NCI-H146 (cell line): ENCODE measurements at regions not wholly inside any gene's neighbourhood (a gene's known extent, or its start where the extent isn't known, plus 50 kb on each side); places are given as distances from the start of the nearest gene placed in this dataset.
A peak's percentile ranks its signal among the peaks of the same experiment; 100 is the strongest.

Source experiments
- DNase-seq: peaks from one replicate; lab custom pipeline; 2025; lab: John Stamatoyannopoulos, UW

GRCh38 chr13:106961651-106962050, 393.7 kb upstream of the ARGLU1 start:
- no peak for DNase-seq

- no peak for DNase-seq
Observed at GRCh38 chr13:106961216-106961615, 393.3 kb upstream of the ARGLU1 start.

GRCh38 chr13:106958621-106959048, 390.7 kb upstream of the ARGLU1 start:
- no peak for DNase-seq

- DNase-seq: no peak
Observed at GRCh38 chr13:106942563-106942962, 374.6 kb upstream of the ARGLU1 start.

- no peak for DNase-seq
Observed at GRCh38 chr13:106941779-106942178, 373.8 kb upstream of the ARGLU1 start.

- DNase-seq: no peak
Observed at GRCh38 chr13:106927421-106927820, 359.5 kb upstream of the ARGLU1 start.

GRCh38 chr13:106922384-106922783, 354.4 kb upstream of the ARGLU1 start:
- no peak for DNase-seq

GRCh38 chr13:106919638-106920037, 351.7 kb upstream of the ARGLU1 start:
- peak; percentile 18 for DNase-seq

GRCh38 chr13:106919133-106919532, 351.2 kb upstream of the ARGLU1 start:
- no peak for DNase-seq

- DNase-seq: no peak
Observed at GRCh38 chr13:106918557-106918860, 350.6 kb upstream of the ARGLU1 start.

- DNase-seq: peak; percentile 70
Observed at GRCh38 chr13:106917673-106918556, 350.0 kb upstream of the ARGLU1 start.

GRCh38 chr13:106917024-106917571, 349.2 kb upstream of the ARGLU1 start:
- peak; percentile 14 for DNase-seq

- DNase-seq: no peak
Observed at GRCh38 chr13:106916329-106916976, 348.5 kb upstream of the ARGLU1 start.

- no peak for DNase-seq
Observed at GRCh38 chr13:106915146-106915545, 347.2 kb upstream of the ARGLU1 start.

GRCh38 chr13:106911627-106912026, 343.7 kb upstream of the ARGLU1 start:
- no peak for DNase-seq

GRCh38 chr13:106911020-106911419, 343.1 kb upstream of the ARGLU1 start:
- DNase-seq: no peak

GRCh38 chr13:106906426-106906996, 338.6 kb upstream of the ARGLU1 start:
- no peak for DNase-seq

GRCh38 chr13:106905380-106906162, 337.6 kb upstream of the ARGLU1 start:
- no peak for DNase-seq

GRCh38 chr13:106899442-106899841, 331.5 kb upstream of the ARGLU1 start:
- no peak for DNase-seq

- no peak for DNase-seq
Observed at GRCh38 chr13:106898231-106898630, 330.3 kb upstream of the ARGLU1 start.

- no peak for DNase-seq
Observed at GRCh38 chr13:106888148-106888547, 320.2 kb upstream of the ARGLU1 start.

GRCh38 chr13:106887686-106888085, 319.7 kb upstream of the ARGLU1 start:
- no peak for DNase-seq
